Hematopoietic multipotent progenitor cell treated with erythropoietin and hydrocortisone succinate and interleukin-3 and kit ligand, for 4 days (in vitro differentiated cells): ENCODE measurements at regions not wholly inside any gene's neighbourhood (a gene's known extent, or its start where the extent isn't known, plus 50 kb on each side); places are given as distances from the start of the nearest gene placed in this dataset.
"Not testable (repeated sequence)": the region's sequence is repeated elsewhere in the genome, so short reads cannot be mapped to it uniquely, and the experiment has no call there.

Experiments
- DNase-seq: peaks from one replicate; pipeline ENCODE4 v3.0.0-alpha.2; 2015

GRCh38 chr3:98705694-98706093 lies 57.4 kb upstream of the ST3GAL6 start:
- DNase-seq: no peak

GRCh38 chr3:98708681-98709080 lies 54.5 kb upstream of the ST3GAL6 start:
- DNase-seq: not testable (repeated sequence)

- no peak for DNase-seq
These were observed 53.7 kb upstream of the ST3GAL6 start for GRCh38 chr3:98709441-98709840.

GRCh38 chr3:98710067-98710659 lies 53.0 kb upstream of the ST3GAL6 start:
- no peak for DNase-seq

GRCh38 chr3:98711426-98711825 lies 51.7 kb upstream of the ST3GAL6 start:
- no peak for DNase-seq

GRCh38 chr3:98712726-98713125 lies 50.4 kb upstream of the ST3GAL6 start:
- no peak for DNase-seq

- not testable (repeated sequence) for DNase-seq
These were observed 49.8 kb upstream of the ST3GAL6 start for GRCh38 chr3:98713332-98713731.
